ENCODE measurements at regions not wholly inside any gene's neighbourhood (a gene's known extent, or its start where the extent isn't known, plus 50 kb on each side); places are given as distances from the start of the nearest gene placed in this dataset.

DNA sequence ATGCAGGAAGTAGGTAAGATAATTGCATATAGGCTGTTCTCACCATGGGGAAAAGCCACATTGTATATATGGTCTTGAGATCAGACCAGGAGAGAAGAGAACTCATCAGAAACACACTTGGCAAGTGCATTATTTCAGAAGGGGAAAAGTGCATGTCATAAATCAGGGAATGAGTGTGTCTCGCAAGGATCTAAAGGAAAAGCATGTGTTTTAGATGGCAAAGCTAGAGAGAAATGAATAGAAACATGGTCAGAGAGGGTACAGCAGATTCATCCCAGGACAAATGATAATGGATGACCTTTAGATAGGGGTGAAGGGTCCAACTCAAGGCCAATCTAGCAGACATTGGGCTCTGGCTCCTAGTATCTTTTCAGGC lies 230.2 kb upstream of the NAV3 start:
- Histone ChIP-seq H3K9me3 (ENCODE audit: control insufficient read depth, insufficient read depth, low read depth, low read length) (no peaks in the 10 kb centered on the region), H3K4me1 (ENCODE audit: control insufficient read depth, insufficient read depth, low read length) (no peaks in the 10 kb centered on the region), H3K4me3 (ENCODE audit: low read depth in 2 of 2, low read length in 2 of 2) (no peak overlapping the region), H3K27me3 (ENCODE audit: control insufficient read depth, insufficient read depth, low read length) (no peaks in the 10 kb centered on the region), H3K27ac (ENCODE audit: low read length) (no peak overlapping the region), H3K36me3 (ENCODE audit: control insufficient read depth, insufficient read depth, low read length) (no peaks in the 10 kb centered on the region)
- ChIA-PET CTCF (no interaction called here), POLR2A (no interaction called here)
- DNase-seq (ENCODE audit: low read depth, low spot score) (no peak), ATAC-seq (no peak)
- in situ Hi-C loops (cut with HindIII; ENCODE audit: low pct_unique_long_range_greater_than_20kb, low sequenced_read_pairs) (no loop called here), intact Hi-C loops (cut with micrococcal nuclease; ENCODE audit: unreplicated experiment) (no loop called here)
- BruUV-seq (replicated peaks) = no TSS peak
- TF ChIP-seq, protein P1, sequence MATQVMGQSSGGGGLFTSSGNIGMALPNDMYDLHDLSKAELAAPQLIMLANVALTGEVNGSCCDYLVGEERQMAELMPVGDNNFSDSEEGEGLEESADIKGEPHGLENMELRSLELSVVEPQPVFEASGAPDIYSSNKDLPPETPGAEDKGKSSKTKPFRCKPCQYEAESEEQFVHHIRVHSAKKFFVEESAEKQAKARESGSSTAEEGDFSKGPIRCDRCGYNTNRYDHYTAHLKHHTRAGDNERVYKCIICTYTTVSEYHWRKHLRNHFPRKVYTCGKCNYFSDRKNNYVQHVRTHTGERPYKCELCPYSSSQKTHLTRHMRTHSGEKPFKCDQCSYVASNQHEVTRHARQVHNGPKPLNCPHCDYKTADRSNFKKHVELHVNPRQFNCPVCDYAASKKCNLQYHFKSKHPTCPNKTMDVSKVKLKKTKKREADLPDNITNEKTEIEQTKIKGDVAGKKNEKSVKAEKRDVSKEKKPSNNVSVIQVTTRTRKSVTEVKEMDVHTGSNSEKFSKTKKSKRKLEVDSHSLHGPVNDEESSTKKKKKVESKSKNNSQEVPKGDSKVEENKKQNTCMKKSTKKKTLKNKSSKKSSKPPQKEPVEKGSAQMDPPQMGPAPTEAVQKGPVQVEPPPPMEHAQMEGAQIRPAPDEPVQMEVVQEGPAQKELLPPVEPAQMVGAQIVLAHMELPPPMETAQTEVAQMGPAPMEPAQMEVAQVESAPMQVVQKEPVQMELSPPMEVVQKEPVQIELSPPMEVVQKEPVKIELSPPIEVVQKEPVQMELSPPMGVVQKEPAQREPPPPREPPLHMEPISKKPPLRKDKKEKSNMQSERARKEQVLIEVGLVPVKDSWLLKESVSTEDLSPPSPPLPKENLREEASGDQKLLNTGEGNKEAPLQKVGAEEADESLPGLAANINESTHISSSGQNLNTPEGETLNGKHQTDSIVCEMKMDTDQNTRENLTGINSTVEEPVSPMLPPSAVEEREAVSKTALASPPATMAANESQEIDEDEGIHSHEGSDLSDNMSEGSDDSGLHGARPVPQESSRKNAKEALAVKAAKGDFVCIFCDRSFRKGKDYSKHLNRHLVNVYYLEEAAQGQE (IDR thresholded peaks at IDR 0.05; ENCODE audit: insufficient read depth in 1 of 2, low read depth in 2 of 2, low read length in 1 of 2) = no peak
- TF ChIP-seq SIN3A (IDR thresholded peaks at IDR 0.05; ENCODE audit: borderline replicate concordance, insufficient read depth, low read depth, low read length) (no peak), TCF7L2 (IDR thresholded peaks at IDR 0.05; ENCODE audit: low read depth, low read length) (no peak)
- TF ChIP-seq, protein P2, sequence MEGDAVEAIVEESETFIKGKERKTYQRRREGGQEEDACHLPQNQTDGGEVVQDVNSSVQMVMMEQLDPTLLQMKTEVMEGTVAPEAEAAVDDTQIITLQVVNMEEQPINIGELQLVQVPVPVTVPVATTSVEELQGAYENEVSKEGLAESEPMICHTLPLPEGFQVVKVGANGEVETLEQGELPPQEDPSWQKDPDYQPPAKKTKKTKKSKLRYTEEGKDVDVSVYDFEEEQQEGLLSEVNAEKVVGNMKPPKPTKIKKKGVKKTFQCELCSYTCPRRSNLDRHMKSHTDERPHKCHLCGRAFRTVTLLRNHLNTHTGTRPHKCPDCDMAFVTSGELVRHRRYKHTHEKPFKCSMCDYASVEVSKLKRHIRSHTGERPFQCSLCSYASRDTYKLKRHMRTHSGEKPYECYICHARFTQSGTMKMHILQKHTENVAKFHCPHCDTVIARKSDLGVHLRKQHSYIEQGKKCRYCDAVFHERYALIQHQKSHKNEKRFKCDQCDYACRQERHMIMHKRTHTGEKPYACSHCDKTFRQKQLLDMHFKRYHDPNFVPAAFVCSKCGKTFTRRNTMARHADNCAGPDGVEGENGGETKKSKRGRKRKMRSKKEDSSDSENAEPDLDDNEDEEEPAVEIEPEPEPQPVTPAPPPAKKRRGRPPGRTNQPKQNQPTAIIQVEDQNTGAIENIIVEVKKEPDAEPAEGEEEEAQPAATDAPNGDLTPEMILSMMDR (IDR thresholded peaks at IDR 0.05) = no peak

DNA sequence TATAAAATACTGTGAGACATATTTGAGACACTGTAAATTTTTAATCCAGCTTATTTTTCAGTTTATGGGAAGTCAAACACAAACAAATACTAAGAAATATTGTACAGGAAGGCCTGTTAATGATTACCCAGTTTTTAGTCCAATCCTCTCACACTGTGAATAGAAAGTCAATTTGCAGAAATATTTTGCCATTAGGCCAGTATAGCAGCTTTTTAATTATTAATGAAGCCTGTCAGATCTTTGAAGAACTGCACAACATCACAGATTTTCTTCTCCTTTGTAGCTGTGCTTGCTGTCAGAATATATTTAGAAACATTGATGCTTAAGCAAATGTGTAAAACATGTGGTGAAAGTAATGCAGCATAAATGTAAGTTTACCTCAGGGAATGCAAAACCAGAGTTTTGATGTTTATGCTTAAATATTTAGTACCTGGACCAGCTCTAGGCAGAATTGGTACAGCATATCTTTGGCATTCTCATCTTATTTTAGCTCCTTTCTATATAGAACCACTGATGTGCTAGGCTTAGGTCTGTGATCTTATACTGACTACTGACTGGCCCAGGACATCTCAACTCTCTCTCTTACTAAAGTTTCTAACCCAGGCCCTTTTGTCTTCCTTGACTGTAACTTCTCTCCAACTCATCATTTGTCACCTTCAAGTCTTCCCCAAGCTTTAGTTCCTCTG lies 230.8 kb upstream of the NAV3 start:
- in situ Hi-C loops (cut with HindIII; ENCODE audit: low pct_unique_long_range_greater_than_20kb, low sequenced_read_pairs) (no loop called here), intact Hi-C loops (cut with micrococcal nuclease; ENCODE audit: unreplicated experiment) (no loop called here)
- DNase-seq (ENCODE audit: low read depth, low spot score) = no peak
- Histone ChIP-seq H3K4me1 (ENCODE audit: control insufficient read depth, insufficient read depth, low read length) (no peaks in the 10 kb centered on the region), H3K9me3 (ENCODE audit: control insufficient read depth, insufficient read depth, low read depth, low read length) (no peaks in the 10 kb centered on the region), H3K27ac (ENCODE audit: low read length) (no peak overlapping the region), H3K36me3 (ENCODE audit: control insufficient read depth, insufficient read depth, low read length) (no peaks in the 10 kb centered on the region), H3K4me3 (ENCODE audit: low read depth in 2 of 2, low read length in 2 of 2) (no peak overlapping the region), H3K27me3 (ENCODE audit: control insufficient read depth, insufficient read depth, low read length) (no peaks in the 10 kb centered on the region)
- TF ChIP-seq SIN3A (IDR thresholded peaks at IDR 0.05; ENCODE audit: borderline replicate concordance, insufficient read depth, low read depth, low read length) (no peak), TCF7L2 (IDR thresholded peaks at IDR 0.05; ENCODE audit: low read depth, low read length) (no peak), POLR2AphosphoS5 (IDR thresholded peaks at IDR 0.05; ENCODE audit: low read depth, low read length) (no peak)
- TF ChIP-seq, protein P2 (IDR thresholded peaks at IDR 0.05) = no peak
- TF ChIP-seq, protein P1 (IDR thresholded peaks at IDR 0.05; ENCODE audit: insufficient read depth in 1 of 2, low read depth in 2 of 2, low read length in 1 of 2) = no peak
- CTCF ChIA-PET = no interaction called here
- ATAC-seq = no peak
- POLR2A ChIA-PET = no interaction called here
- BruUV-seq (replicated peaks) = no TSS peak

Measured in Panc1 (cell line).